ENCODE measurements at regions not wholly inside any gene's neighbourhood (a gene's known extent, or its start where the extent isn't known, plus 50 kb on each side); places are given as distances from the start of the nearest gene placed in this dataset.

- Histone ChIP-seq H3K9ac (ENCODE audit: low read length) (no peak overlapping the region), H3K4me1 (ENCODE audit: low read length) (no peaks in the 10 kb centered on the region), H3K4me2 (ENCODE audit: low read depth, low read length) (no peak overlapping the region), H3K9me3 (replicated peaks; ENCODE audit: insufficient read depth, low read length) (no peaks in the 10 kb centered on the region), H4K20me1 (ENCODE audit: insufficient read depth, low read length) (no peaks in the 10 kb centered on the region), H3K79me2 (ENCODE audit: low read length) (no peaks in the 10 kb centered on the region), H3K27me3 (replicated peaks; ENCODE audit: insufficient read depth, low read length) (no peaks in the 10 kb centered on the region), H2AFZ (ENCODE audit: low read length) (no peak overlapping the region), H3K4me3 (ENCODE audit: low read length) (no peak overlapping the region), H3F3A (ENCODE audit: insufficient read depth, low read length) (no peaks in the 10 kb centered on the region), H3K27ac (ENCODE audit: low read length) (no peak overlapping the region), H3K9me2 (replicated peaks; ENCODE audit: insufficient read depth, low read length) (no peaks in the 10 kb centered on the region; the same call in 1 of the 2 replicates), H3K36me3 (replicated peaks; ENCODE audit: insufficient read depth, low read length) (no peaks in the 10 kb centered on the region)
- TF ChIP-seq EZH2phosphoT487 (IDR thresholded peaks at IDR 0.05; ENCODE audit: low read length) (no peak), CTCF (IDR thresholded peaks at IDR 0.05; ENCODE audit: low read length) (no peak), EZH2 (optimal IDR thresholded peaks at IDR 0.05; ENCODE audit: low read depth, low read length) (no peak)
- no peak for DNase-seq
Measured at GRCh38 chr18:2459886-2460285, 111.4 kb downstream of the METTL4 start.

GRCh38 chr18:2466978-2467377 is 104.3 kb downstream of the METTL4 start:
- no peaks in the 10 kb centered on the region for H4K20me1 ChIP-seq (ENCODE audit: insufficient read depth, low read length)
- H3K9me3 ChIP-seq (replicated peaks; ENCODE audit: insufficient read depth, low read length): no peaks in the 10 kb centered on the region
- no peaks in the 10 kb centered on the region for H3F3A ChIP-seq (ENCODE audit: insufficient read depth, low read length)
- no peak overlapping the region for H3K9ac ChIP-seq (ENCODE audit: low read length)
- H3K79me2 ChIP-seq (ENCODE audit: low read length): no peaks in the 10 kb centered on the region
- H3K4me1 ChIP-seq (ENCODE audit: low read length): no peaks in the 10 kb centered on the region
- no peaks in the 10 kb centered on the region for H3K27me3 ChIP-seq (replicated peaks; ENCODE audit: insufficient read depth, low read length)
- H3K4me2 ChIP-seq (ENCODE audit: low read depth, low read length): no peak overlapping the region
- no peaks in the 10 kb centered on the region for H3K36me3 ChIP-seq (replicated peaks; ENCODE audit: insufficient read depth, low read length)
- no peak overlapping the region for H3K4me3 ChIP-seq (ENCODE audit: low read length)
- no peak overlapping the region for H2AFZ ChIP-seq (ENCODE audit: low read length)
- TF ChIP-seq EZH2phosphoT487 (IDR thresholded peaks at IDR 0.05; ENCODE audit: low read length) (no peak), CTCF (IDR thresholded peaks at IDR 0.05; ENCODE audit: low read length) (no peak), EZH2 (optimal IDR thresholded peaks at IDR 0.05; ENCODE audit: low read depth, low read length) (no peak)
- no peaks in the 10 kb centered on the region; the same call in 1 of the 2 replicates for H3K9me2 ChIP-seq (replicated peaks; ENCODE audit: insufficient read depth, low read length)
- H3K27ac ChIP-seq (ENCODE audit: low read length): no peak overlapping the region
- no peak for DNase-seq

- H3K27me3 ChIP-seq (replicated peaks; ENCODE audit: insufficient read depth, low read length): no peaks in the 10 kb centered on the region
- H3K9me3 ChIP-seq (replicated peaks; ENCODE audit: insufficient read depth, low read length): no peaks in the 10 kb centered on the region
- DNase-seq: no peak
- no peaks in the 10 kb centered on the region for H3K4me1 ChIP-seq (ENCODE audit: low read length)
- TF ChIP-seq EZH2phosphoT487 (IDR thresholded peaks at IDR 0.05; ENCODE audit: low read length) (no peak), CTCF (IDR thresholded peaks at IDR 0.05; ENCODE audit: low read length) (no peak), EZH2 (optimal IDR thresholded peaks at IDR 0.05; ENCODE audit: low read depth, low read length) (no peak)
- H3K36me3 ChIP-seq (replicated peaks; ENCODE audit: insufficient read depth, low read length): no peaks in the 10 kb centered on the region
- H3K79me2 ChIP-seq (ENCODE audit: low read length): no peaks in the 10 kb centered on the region
- H4K20me1 ChIP-seq (ENCODE audit: insufficient read depth, low read length): no peaks in the 10 kb centered on the region
- H3K27ac ChIP-seq (ENCODE audit: low read length): no peak overlapping the region
- no peak overlapping the region for H3K4me3 ChIP-seq (ENCODE audit: low read length)
- H3K4me2 ChIP-seq (ENCODE audit: low read depth, low read length): no peak overlapping the region
- H3K9ac ChIP-seq (ENCODE audit: low read length): no peak overlapping the region
- no peaks in the 10 kb centered on the region; the same call in 1 of the 2 replicates for H3K9me2 ChIP-seq (replicated peaks; ENCODE audit: insufficient read depth, low read length)
- H2AFZ ChIP-seq (ENCODE audit: low read length): no peak overlapping the region
- H3F3A ChIP-seq (ENCODE audit: insufficient read depth, low read length): no peaks in the 10 kb centered on the region
Measured at GRCh38 chr18:2468051-2468450, 103.3 kb downstream of the METTL4 start.
